K562 (cell line): ENCODE measurements at regions not wholly inside any gene's neighbourhood (a gene's known extent, or its start where the extent isn't known, plus 50 kb on each side); places are given as distances from the start of the nearest gene placed in this dataset.

Source experiments
- ATAC-seq: fragments of 200-7000 bp; cut with Tn5 transposase; 3 replicates; pipeline ENCODE4 v1.9.1; 2020; ENCODE audit warnings: moderate library complexity
- BruUV-seq: library from RNA; stranded (reverse); fragments of 400-500 nt; replicated peaks from 2 replicates; lab custom pipeline; 2021; lab: Mats Ljungman, UMichigan
- CTCF ChIA-PET: fragments of 300-600 bp; formaldehyde crosslinking; extraction: SDS; loops from one replicate; lab custom pipeline; 2021; ENCODE audit warnings: low intra/inter-chr PET ratio; lab: Yijun Ruan, JAX
- POLR2A ChIA-PET: fragments of 300-600, 350-650 bp; sonication (Branson Sonifier 250); formaldehyde crosslinking; extraction: SDS; loops from one replicate; lab custom pipeline; 2021; ENCODE audit warnings: antibody characterized with exemption, inconsistent platforms; lab: Yijun Ruan, JAX
- DNase-seq, 4 experiments: peaks; one replicate each; pipeline versions ENCODE4 v3.0.0 to v3.0.0-alpha.2; 2011 to 2018; ENCODE audit warnings: low spot score in 3 of 4, mixed read lengths in 3 of 4; ENCODE audit errors: extremely low read depth in 1 of 4
- FAIRE-seq: peaks from 2 replicates; lab custom pipeline; 2011; peaks lifted over from hg19 to GRCh38; lab: Jason Lieb, UNC
- H2AFZ ChIP-seq: 2 replicates; pipeline ENCODE4 v1.6.0; 2011; ENCODE audit warnings: low read depth, low read length, control low read depth, inconsistent platforms
- H3K27ac ChIP-seq: fragments of 200-600 bp; 3 replicates; pipeline ENCODE4 v1.8.0; 2011; ENCODE audit warnings: low read depth, mild to moderate bottlenecking, control low read depth, inconsistent platforms, low read length, moderate library complexity, mixed read lengths; ENCODE audit errors: extremely low read depth
- H3K27me3 ChIP-seq, 2 experiments: fragments of 300-600 bp in 1 of 2; 2 replicates in 1 of 2; 3 replicates in 1 of 2; pipeline versions ENCODE4 v1.6.0 to v1.8.0; 2011; ENCODE audit warnings: inconsistent platforms in 2 of 2, low read length in 2 of 2, mild to moderate bottlenecking in 1 of 2, mixed read lengths in 1 of 2, moderate library complexity in 1 of 2; ENCODE audit not compliant: control insufficient read depth in 2 of 2, insufficient read depth in 2 of 2
- H3K36me3 ChIP-seq: fragments of 300-600 bp; 3 replicates; pipeline ENCODE4 v1.8.0; 2011; ENCODE audit warnings: mild to moderate bottlenecking, low read length, inconsistent platforms; ENCODE audit not compliant: control insufficient read depth, insufficient read depth
- H3K4me1 ChIP-seq, 2 experiments: fragments of 200-600 bp in 1 of 2; replicated peaks in 1 of 2; 2 replicates in 1 of 2; 3 replicates in 1 of 2; pipeline versions ENCODE4 v1.5.1 to v1.8.0; 2011; ENCODE audit warnings: inconsistent platforms in 2 of 2, low read length in 2 of 2, mild to moderate bottlenecking in 1 of 2, mixed read lengths in 1 of 2, moderate library complexity in 1 of 2; ENCODE audit not compliant: control insufficient read depth in 2 of 2, insufficient read depth in 2 of 2
- H3K4me2 ChIP-seq: 2 replicates; pipeline ENCODE4 v1.6.1; 2011; ENCODE audit warnings: low read length, control low read depth, inconsistent platforms, mixed read lengths; ENCODE audit not compliant: insufficient read depth
- H3K4me3 ChIP-seq: fragments of 200-600 bp; sonication (generic), shearing (Covaris generic); 2 replicates; pipeline ENCODE4 v1.5.1; 2016; ENCODE audit warnings: control low read depth, inconsistent platforms
- H3K79me2 ChIP-seq: fragments of 200-600 bp; 3 replicates; pipeline ENCODE4 v1.8.0; 2011; ENCODE audit warnings: low read length, inconsistent platforms; ENCODE audit not compliant: control insufficient read depth, insufficient read depth
- H3K9ac ChIP-seq, 2 experiments: 2 replicates each; pipeline versions ENCODE4 v1.6.0 to v1.6.1; 2011; ENCODE audit warnings: low read depth in 2 of 2, low read length in 2 of 2, control low read depth in 1 of 2, inconsistent platforms in 1 of 2, mild to moderate bottlenecking in 1 of 2, mixed read lengths in 1 of 2; ENCODE audit not compliant: insufficient read depth in 1 of 2
- H3K9me1 ChIP-seq: one replicate; pipeline ENCODE4 v1.6.0; 2011; ENCODE audit warnings: inconsistent platforms, mild to moderate bottlenecking, low read length, moderate library complexity; ENCODE audit not compliant: control insufficient read depth, insufficient read depth
- H3K9me3 ChIP-seq: replicated peaks from 2 replicates; pipeline ENCODE4 v1.5.1; 2011; ENCODE audit warnings: low read depth, low read length, inconsistent platforms; ENCODE audit not compliant: control insufficient read depth, insufficient read depth
- H4K20me1 ChIP-seq: replicated peaks from 2 replicates; pipeline ENCODE4 v1.6.1; 2011; ENCODE audit warnings: low read length, inconsistent platforms, mixed read lengths; ENCODE audit not compliant: control insufficient read depth, insufficient read depth
- CAMTA2 ChIP-seq: fragments of 250-450 bp; sonication (Bioruptor Pico); conservative IDR thresholded peaks from 2 replicates; pipeline ENCODE4 v1.5.1; 2022
- CBFA2T2 ChIP-seq: fragments of 450-650 bp; conservative IDR thresholded peaks from 2 replicates; pipeline ENCODE4 v1.6.1; 2017; ENCODE audit warnings: mild to moderate bottlenecking
- LEF1 ChIP-seq: fragments of 450-650 bp; IDR thresholded peaks from 2 replicates; pipeline ENCODE4 v1.6.1; 2016; ENCODE audit warnings: mild to moderate bottlenecking
- MAFG ChIP-seq: fragments of 450-650 bp; conservative IDR thresholded peaks from 2 replicates; pipeline ENCODE4 v1.6.1; 2016; ENCODE audit warnings: missing genetic modification characterization, missing compliant biosample characterization
- MTA3 ChIP-seq: fragments of 450-650 bp; formaldehyde crosslinking; IDR thresholded peaks from 2 replicates; pipeline ENCODE4 v1.6.1; 2017; ENCODE audit warnings: mild to moderate bottlenecking, borderline replicate concordance
- PBX2 ChIP-seq, 2 experiments: IDR thresholded peaks in 1 of 2; conservative IDR thresholded peaks in 1 of 2; 2 replicates each; pipeline ENCODE4 v1.6.1; 2016; ENCODE audit warnings: low read depth in 2 of 2, mild to moderate bottlenecking in 1 of 2, missing compliant biosample characterization in 1 of 2, missing genetic modification characterization in 1 of 2, moderate library complexity in 1 of 2
- PRPF4 ChIP-seq: fragments of 200-400 bp; formaldehyde crosslinking; IDR thresholded peaks from one replicate; pipeline ENCODE4 v1.6.1; 2017; ENCODE audit warnings: low read length, low read depth, mild to moderate bottlenecking; ENCODE audit not compliant: insufficient read depth, poor library complexity, severe bottlenecking
- SUPT5H ChIP-seq: fragments of 450-650 bp; IDR thresholded peaks from 2 replicates; pipeline ENCODE4 v1.6.1; 2016
- TAF7 ChIP-seq: fragments of 450-650 bp; IDR thresholded peaks from 2 replicates; pipeline ENCODE4 v1.6.1; 2016; ENCODE audit warnings: missing genetic modification characterization, missing compliant biosample characterization
- THRB ChIP-seq: fragments of 450-650 bp; formaldehyde crosslinking; conservative IDR thresholded peaks from 2 replicates; pipeline ENCODE4 v1.4.0; 2022; ENCODE audit warnings: mild to moderate bottlenecking, missing genetic modification characterization
- ZC3H4 ChIP-seq: sonication (generic); formaldehyde crosslinking; IDR thresholded peaks from 2 replicates; pipeline ENCODE4 v1.9.0; 2021; ENCODE audit warnings: missing genetic modification reagents, borderline replicate concordance
- ZC3H8 ChIP-seq: fragments of 450-650 bp; IDR thresholded peaks from 2 replicates; pipeline ENCODE4 v1.6.1; 2017
- ZNF347 ChIP-seq: fragments of 450-650 bp; formaldehyde crosslinking; IDR thresholded peaks from 2 replicates; pipeline ENCODE4 v1.4.0; 2020; ENCODE audit warnings: low read depth, mild to moderate bottlenecking, moderate library complexity
- ZNF384 ChIP-seq: IDR thresholded peaks from 2 replicates; pipeline ENCODE4 v1.6.1; 2012; ENCODE audit warnings: low read depth, low read length, improper control_type of control experiment
- ZNF766 ChIP-seq: fragments of 200-800 bp; sonication (Bioruptor generic); conservative IDR thresholded peaks from 2 replicates; pipeline ENCODE4 v1.6.1; 2016; ENCODE audit warnings: missing genetic modification characterization, missing compliant biosample characterization
- WGBS: fragments of 100-300 bp; shearing (Covaris generic); methylation state at CpG from one replicate; pipeline ENCODE4 v1.1.6; 2016; ENCODE audit warnings: low coverage, mixed read lengths; ENCODE audit not compliant: insufficient coverage; ENCODE audit errors: missing lambda C conversion rate; 5-methylcytosine and 5-hydroxymethylcytosine counted together
- in situ Hi-C: fragments of 300-500 bp; cut with MboI; formaldehyde crosslinking; loops from 4 replicates; pipeline ENCODE4 v1.15.0; 2018; ENCODE audit warnings: inconsistent platforms, mixed read lengths
- intact Hi-C: fragments of 100-400 bp; cut with micrococcal nuclease; formaldehyde crosslinking; loops from 2 replicates; pipeline ENCODE4 v1.14.2; 2022

- H3K4me2 ChIP-seq, result no peak overlapping the region
- no peaks in the 10 kb centered on the region for H3K27me3 ChIP-seq
- no TSS peak for BruUV-seq
- H3K4me3 ChIP-seq, result no peak overlapping the region
- no peak for FAIRE-seq
- no peaks in the 10 kb centered on the region for H3K9me3 ChIP-seq
- H3K9ac ChIP-seq, result no peak overlapping the region
- H4K20me1 ChIP-seq, result no peaks in the 10 kb centered on the region
- no peaks in the 10 kb centered on the region for H3K79me2 ChIP-seq
- TF ChIP-seq PBX2 (CRISPR knock-in tag; IDR thresholded peaks at IDR 0.05; ENCODE audit: low read depth), result no peak
- no peak for TF ChIP-seq PBX2 (tag; conservative IDR thresholded peaks at IDR 0.05; ENCODE audit: low read depth)
- TF ChIP-seq CAMTA2 (CRISPR knock-in tag), result no peak
- no peak for TF ChIP-seq ZC3H4 (CRISPR knock-in tag)
- no peak for TF ChIP-seq THRB (CRISPR knock-in tag)
- TF ChIP-seq SUPT5H, result no peak
- TF ChIP-seq PRPF4, result no peak
- TF ChIP-seq LEF1, result no peak
- TF ChIP-seq ZNF384, result no peak
- TF ChIP-seq TAF7, result no peak
- TF ChIP-seq ZNF347 (CRISPR knock-in tag), result no peak
- TF ChIP-seq MTA3, result no peak
- TF ChIP-seq CBFA2T2, result no peak
- TF ChIP-seq ZNF766 (CRISPR knock-in tag), result no peak
- TF ChIP-seq MAFG (tag), result no peak
- no peak for TF ChIP-seq ZC3H8
- TF ChIP-seq, all 486 proteins: peak for 0
- Histone ChIP-seq H2AFZ (no peak overlapping the region), H3K27ac (no peak overlapping the region), H3K36me3 (no peaks in the 10 kb centered on the region), H3K9me1 (no peaks in the 10 kb centered on the region), H3K4me1 (no peaks in the 10 kb centered on the region)
- DNase-seq (no peak), ATAC-seq (no peak)
- no CpG with 5 or more reads among the region's 3 CpGs for WGBS
- ChIA-PET CTCF (no interaction called here), POLR2A (no interaction called here)
- in situ Hi-C loops (no loop called here), intact Hi-C loops (no loop called here)
Observed at GRCh38 chr9:26368241-26368640, 524.4 kb downstream of the CAAP1 start.
